Choroid plexus epithelial cell (primary cell): ENCODE measurements at regions not wholly inside any gene's neighbourhood (a gene's known extent, or its start where the extent isn't known, plus 50 kb on each side); places are given as distances from the start of the nearest gene placed in this dataset.
"Not testable (repeated sequence)": the region's sequence is repeated elsewhere in the genome, so short reads cannot be mapped to it uniquely, and the experiment has no call there.

Source experiments
- DNase-seq: peaks from one replicate; pipeline ENCODE4 v3.0.0-alpha.2; 2010; ENCODE audit warnings: low read depth
- H3K4me3 ChIP-seq: 2 replicates; pipeline ENCODE4 v1.5.1; 2011; ENCODE audit warnings: low read depth, mild to moderate bottlenecking, control low read depth, low read length, moderate library complexity
- TF ChIP-seq, protein P1 (sequence below): conservative IDR thresholded peaks from 2 replicates; pipeline ENCODE4 v1.5.1; 2011; ENCODE audit warnings: low read depth, mild to moderate bottlenecking, control low read depth, inconsistent platforms, low read length, moderate library complexity

DNA sequence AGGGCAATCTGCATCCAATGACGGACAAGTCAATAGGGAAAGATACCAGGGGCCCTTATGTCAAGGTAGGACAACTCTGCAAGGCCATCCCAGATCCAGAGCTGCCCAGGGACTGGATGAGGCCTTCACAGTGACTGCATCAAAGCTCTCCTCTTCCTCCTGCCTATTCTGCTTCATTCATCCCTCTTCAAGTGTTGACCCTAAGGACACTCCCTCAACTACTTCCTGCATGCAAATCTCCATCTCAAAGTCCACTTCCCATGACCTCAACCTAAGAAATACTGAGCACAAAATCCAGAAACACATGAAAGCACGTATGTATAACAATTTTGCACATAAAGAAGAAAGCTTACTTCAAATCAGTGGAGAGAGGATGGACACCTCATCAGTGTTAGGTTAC is 182.3 kb downstream of the AVL9 start:
- no peak for DNase-seq
- TF ChIP-seq, protein P1, sequence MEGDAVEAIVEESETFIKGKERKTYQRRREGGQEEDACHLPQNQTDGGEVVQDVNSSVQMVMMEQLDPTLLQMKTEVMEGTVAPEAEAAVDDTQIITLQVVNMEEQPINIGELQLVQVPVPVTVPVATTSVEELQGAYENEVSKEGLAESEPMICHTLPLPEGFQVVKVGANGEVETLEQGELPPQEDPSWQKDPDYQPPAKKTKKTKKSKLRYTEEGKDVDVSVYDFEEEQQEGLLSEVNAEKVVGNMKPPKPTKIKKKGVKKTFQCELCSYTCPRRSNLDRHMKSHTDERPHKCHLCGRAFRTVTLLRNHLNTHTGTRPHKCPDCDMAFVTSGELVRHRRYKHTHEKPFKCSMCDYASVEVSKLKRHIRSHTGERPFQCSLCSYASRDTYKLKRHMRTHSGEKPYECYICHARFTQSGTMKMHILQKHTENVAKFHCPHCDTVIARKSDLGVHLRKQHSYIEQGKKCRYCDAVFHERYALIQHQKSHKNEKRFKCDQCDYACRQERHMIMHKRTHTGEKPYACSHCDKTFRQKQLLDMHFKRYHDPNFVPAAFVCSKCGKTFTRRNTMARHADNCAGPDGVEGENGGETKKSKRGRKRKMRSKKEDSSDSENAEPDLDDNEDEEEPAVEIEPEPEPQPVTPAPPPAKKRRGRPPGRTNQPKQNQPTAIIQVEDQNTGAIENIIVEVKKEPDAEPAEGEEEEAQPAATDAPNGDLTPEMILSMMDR: no peak
- no peak overlapping the region for H3K4me3 ChIP-seq

DNA sequence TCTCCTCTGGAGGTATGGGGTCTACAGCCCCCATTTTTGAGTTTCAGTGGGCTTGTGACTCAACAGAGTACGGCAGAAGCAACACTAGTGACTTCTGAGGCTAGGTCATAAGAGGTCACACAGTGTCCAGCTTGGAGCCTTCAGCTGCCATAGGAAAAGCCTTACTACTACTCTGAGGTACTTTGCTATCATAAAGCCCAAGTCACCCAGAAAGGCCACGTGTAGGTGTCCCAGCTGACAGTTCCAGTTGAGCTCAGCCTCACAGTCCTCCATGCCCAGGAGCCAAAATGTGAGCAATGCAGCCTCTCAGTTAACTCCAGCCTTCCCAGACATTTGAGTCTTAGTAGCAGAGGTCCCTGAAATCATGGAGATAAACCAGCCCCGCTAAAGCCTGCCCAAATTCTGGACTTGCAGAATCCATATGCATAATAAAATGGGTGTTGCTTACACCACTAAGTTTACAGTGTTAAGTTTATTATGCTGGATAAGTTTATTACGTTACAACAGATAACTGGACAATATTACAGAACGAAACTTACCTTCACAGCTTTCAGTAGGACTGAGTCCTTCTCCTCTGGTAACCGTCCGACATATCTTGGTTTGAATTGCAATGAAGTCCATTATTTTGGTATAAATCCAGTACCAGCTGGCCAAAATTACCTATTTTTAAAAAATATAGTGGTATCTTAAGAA is 181.1 kb downstream of the AVL9 start:
- DNase-seq: no peak
- TF ChIP-seq, protein P1: no peak
- H3K4me3 ChIP-seq: no peak overlapping the region

DNA sequence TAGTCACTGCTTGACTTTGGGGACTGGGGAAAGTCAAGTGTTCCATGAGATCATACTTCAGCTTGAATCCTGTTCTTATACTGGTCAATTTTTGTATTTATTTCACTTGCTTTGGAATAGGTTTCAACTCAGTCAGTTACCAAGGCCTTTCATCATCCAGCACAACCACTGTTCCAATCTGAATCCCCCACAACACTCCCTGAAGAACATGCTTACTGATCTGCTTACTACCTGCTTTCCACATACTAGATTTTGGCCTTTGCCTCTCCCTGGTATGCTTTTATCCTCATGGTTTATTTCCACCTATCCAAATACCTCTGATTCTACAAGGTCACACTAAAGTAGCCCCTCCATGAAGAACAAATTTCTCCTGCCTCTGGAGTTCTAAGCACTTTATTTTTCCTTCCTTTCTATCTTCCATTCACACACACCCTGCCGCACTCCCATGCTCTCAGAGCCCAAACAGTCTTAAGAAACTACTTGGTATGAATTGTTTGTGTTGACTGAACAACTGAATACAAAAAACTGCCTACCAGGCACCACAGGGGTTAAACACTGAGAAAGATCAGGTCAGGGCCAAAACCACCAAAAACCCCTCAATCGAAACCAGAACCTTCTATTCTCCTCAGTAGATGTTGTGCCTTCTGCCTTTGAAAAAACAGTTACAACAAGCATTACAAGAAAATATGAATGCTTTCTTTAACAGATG is 178.1 kb downstream of the AVL9 start:
- DNase-seq: no peak
- no peak overlapping the region for H3K4me3 ChIP-seq
- TF ChIP-seq, protein P1: no peak

DNA sequence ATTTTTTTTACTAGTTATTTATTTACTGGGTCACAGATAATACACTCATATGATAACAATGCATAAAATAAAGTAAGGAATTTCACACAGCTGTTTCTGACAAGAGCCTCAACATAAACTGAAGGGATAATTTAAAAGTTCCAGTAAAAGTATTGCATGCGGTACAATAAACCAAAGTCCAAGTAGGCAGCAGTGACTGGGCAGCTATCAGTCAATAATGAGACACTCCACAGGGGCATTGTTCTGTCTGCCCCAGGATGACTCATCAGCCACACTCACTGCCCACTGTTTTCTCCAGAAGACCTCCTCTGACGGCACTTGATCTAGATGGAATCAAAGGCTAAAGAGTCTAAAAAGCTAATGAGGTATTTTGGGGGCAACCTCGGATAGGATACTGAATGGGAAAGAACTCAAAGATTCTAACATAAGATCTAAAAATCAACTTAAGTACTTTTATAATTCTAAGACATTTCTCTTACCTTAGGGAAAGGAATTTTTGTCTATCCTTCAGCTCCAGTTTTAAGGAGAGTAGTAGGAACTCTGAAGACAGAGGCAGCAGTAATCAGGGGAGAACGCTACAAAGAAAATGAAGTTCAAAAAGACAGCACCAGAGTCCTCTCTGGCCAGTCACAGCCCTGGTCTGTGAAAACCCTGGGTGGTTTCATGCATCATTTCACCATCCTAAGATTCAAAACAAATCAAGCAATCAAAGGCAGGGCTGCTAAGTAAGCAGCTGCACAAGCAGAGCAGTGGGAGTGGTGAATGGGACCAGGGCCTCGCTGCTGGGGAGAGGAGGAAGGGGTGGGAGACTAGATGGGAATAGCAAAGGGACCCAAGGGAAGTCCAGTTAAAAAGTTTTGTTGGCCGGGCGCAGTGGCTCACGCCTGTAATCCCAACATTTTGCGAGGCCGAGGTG is 175.1 kb downstream of the AVL9 start:
- DNase-seq: peak; percentile 54
- TF ChIP-seq, protein P1: no peak
- H3K4me3 ChIP-seq: no peak overlapping the region

DNA sequence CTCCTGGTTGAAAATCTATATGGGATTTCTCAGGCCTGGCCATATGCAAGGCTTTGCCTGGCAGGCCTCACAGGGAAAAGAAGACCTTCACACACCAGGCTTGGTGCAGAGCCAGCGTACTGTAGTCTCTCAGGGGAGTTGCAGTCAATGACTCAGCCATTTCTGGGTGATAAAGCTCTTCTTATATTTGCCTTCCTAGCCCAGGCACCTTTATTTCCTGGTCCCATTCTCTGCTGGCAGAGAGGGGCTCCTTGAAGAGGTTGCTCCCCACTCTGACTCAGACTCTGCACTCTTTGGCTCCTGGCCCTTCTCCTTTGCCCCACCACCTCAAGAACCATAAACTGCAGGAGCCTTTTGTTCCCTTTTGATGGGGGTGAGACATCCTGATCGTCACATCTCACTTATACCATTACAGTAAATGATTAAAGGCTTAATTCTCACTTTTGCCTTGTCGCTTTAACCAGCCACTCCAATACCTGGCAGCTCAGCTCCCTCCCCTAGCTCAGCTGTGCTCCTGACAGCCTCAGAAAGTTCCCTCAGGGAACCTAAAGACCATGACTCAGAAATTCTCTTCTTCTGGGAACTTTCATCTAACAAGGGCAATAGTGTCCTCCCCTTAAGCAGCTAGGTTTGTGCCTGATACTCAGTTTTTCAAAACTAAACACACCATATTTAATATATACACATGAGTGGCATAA is 174.0 kb downstream of the AVL9 start:
- DNase-seq: peak; percentile 89

DNA sequence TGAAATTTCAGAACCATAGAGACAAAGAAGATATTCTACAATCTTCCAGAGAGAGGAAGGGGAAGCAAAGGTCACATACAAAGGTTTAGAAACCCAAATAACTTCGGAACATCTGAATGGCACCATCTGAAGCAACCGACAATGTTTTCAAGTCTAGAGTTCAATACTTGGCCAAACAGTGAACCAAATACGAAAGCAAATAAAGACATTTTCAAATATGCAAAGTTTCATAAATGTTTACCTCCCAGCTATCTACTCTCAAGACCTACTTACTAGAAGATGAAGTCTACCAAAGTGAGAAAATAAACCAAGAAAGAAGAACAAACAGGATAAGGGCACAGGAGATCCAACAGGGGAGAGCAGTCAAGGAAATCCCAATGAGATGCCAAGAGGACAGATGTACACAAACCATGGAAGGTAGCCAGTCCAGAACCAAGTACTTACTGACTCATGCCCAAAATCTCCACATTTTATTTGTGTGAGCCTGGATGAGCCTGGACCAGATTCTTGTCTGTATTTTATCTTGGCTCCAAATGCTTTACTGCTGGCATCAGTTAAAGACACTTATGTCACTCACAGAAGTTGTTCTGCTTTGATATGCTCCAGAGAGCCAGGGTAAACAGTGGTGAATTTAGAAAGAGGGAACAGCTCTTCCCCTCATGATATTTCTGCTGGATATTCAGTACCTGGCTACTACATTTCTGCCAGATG is 173.3 kb downstream of the AVL9 start:
- not testable (repeated sequence) for DNase-seq, H3K4me3 ChIP-seq

More for the DNA sequence above, 174.0 kb downstream of the AVL9 start:
- H3K4me3 ChIP-seq: not testable (repeated sequence)

DNA sequence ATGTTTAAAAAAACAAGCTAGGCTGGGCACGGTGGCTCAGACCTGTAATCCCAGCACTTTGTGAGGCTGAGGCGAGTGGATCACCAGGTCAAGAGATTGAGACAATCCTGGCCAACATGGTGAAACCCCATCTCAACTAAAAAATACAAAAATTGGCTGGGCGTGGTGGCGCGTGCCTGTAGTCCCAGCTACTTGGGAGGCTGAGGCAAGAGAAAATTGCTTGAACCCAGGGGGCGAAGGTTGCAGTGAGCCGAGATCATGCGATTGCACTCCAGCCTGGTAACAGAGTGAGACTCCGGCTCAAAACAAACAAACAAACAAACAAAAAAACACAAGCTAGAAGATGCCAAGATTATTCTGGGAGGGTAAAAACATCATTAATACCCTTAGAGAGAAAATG is 172.3 kb downstream of the AVL9 start:
- DNase-seq, H3K4me3 ChIP-seq: not testable (repeated sequence)

DNA sequence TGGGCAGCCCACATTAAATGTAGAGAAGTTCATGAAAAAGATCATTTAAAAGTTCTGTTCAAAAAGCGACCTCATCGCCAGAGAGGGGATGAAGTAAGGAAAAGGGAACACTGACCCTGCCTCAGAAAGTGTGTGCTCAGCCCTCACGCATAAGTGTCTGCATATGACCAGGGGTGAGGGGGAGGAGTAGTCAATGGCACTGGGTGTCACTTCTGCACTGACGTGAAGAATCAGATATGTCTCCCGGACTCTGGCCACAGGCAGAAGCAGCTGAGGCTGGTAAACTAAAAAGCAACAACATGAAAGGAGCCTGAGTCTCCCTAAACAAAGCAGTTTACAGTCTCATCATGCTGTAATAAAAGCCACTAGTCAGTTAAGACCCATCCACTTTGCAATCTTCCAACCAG is 168.5 kb downstream of the AVL9 start:
- not testable (repeated sequence) for H3K4me3 ChIP-seq

DNA sequence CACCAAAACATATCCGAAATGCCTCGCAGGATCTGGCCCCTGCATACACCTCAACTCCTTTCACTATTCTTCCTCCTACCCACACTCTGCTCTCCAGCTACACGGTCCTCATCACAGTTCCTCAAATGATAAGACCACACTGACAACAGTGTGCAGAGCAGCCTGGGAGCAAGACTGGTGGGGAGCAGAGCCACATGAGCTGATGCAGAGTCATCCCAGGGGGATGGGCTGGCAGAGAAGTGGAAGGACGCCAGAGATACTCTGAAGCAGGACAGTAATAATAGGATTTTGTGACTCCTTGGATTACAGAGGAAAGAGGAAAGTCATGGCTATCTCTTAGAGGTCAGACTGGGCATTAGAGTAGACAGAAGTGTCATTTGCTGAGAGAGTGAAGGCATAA is 167.2 kb downstream of the AVL9 start:
- DNase-seq: not testable (repeated sequence)

More for the DNA sequence above, 168.5 kb downstream of the AVL9 start:
- DNase-seq: not testable (repeated sequence)

More for the DNA sequence above, 167.2 kb downstream of the AVL9 start:
- not testable (repeated sequence) for H3K4me3 ChIP-seq
